HCT116 (cell line): ENCODE measurements at regions not wholly inside any gene's neighbourhood (a gene's known extent, or its start where the extent isn't known, plus 50 kb on each side); places are given as distances from the start of the nearest gene placed in this dataset.

Experiments
- ATAC-seq: fragments of 200-7000 bp; cut with Tn5 transposase; 2 replicates; pipeline ENCODE4 v1.9.1; 2020; ENCODE audit warnings: mild to moderate bottlenecking, moderate library complexity
- BruUV-seq: library from RNA; stranded (reverse); fragments of 400-500 nt; replicated peaks from 2 replicates; lab custom pipeline; 2021; lab: Mats Ljungman, UMichigan
- CTCF ChIA-PET: fragments of 300-600 bp; sonication (Branson Sonifier 250); formaldehyde crosslinking; loops from one replicate; lab custom pipeline; 2021; ENCODE audit warnings: antibody characterized with exemption; lab: Charles Lee
- POLR2A ChIA-PET: fragments of 300-600, 350-600 bp; sonication (Branson Sonifier 250); formaldehyde crosslinking; loops from one replicate; lab custom pipeline; 2021; ENCODE audit warnings: antibody characterized with exemption; lab: Charles Lee
- RAD21 ChIA-PET, 2 experiments: fragments of 300-600 bp; sonication (Branson Sonifier 250); formaldehyde crosslinking; loops; one replicate each; lab custom pipeline; 2023; ENCODE audit warnings: low total read pairs in 2 of 2; ENCODE audit not compliant: uncharacterized antibody in 2 of 2, unreplicated experiment in 2 of 2, low non-redundant PET in 1 of 2; lab: Charles Lee
- DNase-seq: peaks from one replicate; pipeline ENCODE4 v3.0.0-alpha.2; 2010; ENCODE audit warnings: low read depth, low spot score
- H2AFZ ChIP-seq: fragments of 200-600 bp; shearing (Covaris generic), sonication (generic); 2 replicates; pipeline ENCODE4 v1.6.1; 2017; ENCODE audit warnings: low read depth, mixed run types, mixed read lengths, antibody characterized with exemption, low read length; ENCODE audit not compliant: poor library complexity, severe bottlenecking
- H3K27ac ChIP-seq: 2 replicates; pipeline ENCODE4 v1.5.1; 2012; ENCODE audit warnings: low read depth, low read length
- H3K27me3 ChIP-seq: fragments of 200-600 bp; sonication (generic); 2 replicates; pipeline ENCODE4 v1.6.1; 2016; ENCODE audit warnings: mixed run types, low read length, mixed read lengths; ENCODE audit not compliant: insufficient read depth
- H3K36me3 ChIP-seq, 2 experiments: fragments of 200-500 bp in 1 of 2; fragments of 200-600 bp in 1 of 2; sonication (Bioruptor generic) in 1 of 2; sonication (generic) in 1 of 2; 2 replicates each; pipeline versions ENCODE4 v1.5.1 to v1.6.1; 2014 to 2016; ENCODE audit warnings: low read length in 2 of 2, inconsistent platforms in 1 of 2, mixed read lengths in 1 of 2, mixed run types in 1 of 2; ENCODE audit not compliant: insufficient read depth in 2 of 2, control insufficient read depth in 1 of 2
- H3K4me1 ChIP-seq, 2 experiments: fragments of 200-600 bp in 1 of 2; sonication (generic) in 1 of 2; 2 replicates each; pipeline versions ENCODE4 v1.5.1 to v1.6.1; 2012 to 2017; ENCODE audit warnings: low read length in 2 of 2, inconsistent platforms in 1 of 2, mild to moderate bottlenecking in 1 of 2, mixed read lengths in 1 of 2, mixed run types in 1 of 2, moderate library complexity in 1 of 2; ENCODE audit not compliant: insufficient read depth in 2 of 2, control insufficient read depth in 1 of 2
- H3K4me2 ChIP-seq: fragments of 200-600 bp; sonication (generic); 2 replicates; pipeline ENCODE4 v1.6.1; 2017; ENCODE audit warnings: mixed run types, low read length, mixed read lengths
- H3K4me3 ChIP-seq, 2 experiments: fragments of 200-600 bp in 1 of 2; sonication (generic) in 1 of 2; replicated peaks in 1 of 2; 2 replicates each; pipeline ENCODE4 v1.5.1; 2011 to 2016; ENCODE audit warnings: low read length in 2 of 2, control low read depth in 1 of 2, low read depth in 1 of 2, mild to moderate bottlenecking in 1 of 2, mixed read lengths in 1 of 2, mixed run types in 1 of 2
- H3K79me2 ChIP-seq: fragments of 200-600 bp; sonication (generic); 2 replicates; pipeline ENCODE4 v1.6.1; 2017; ENCODE audit warnings: mild to moderate bottlenecking, mixed run types, low read length, moderate library complexity, mixed read lengths; ENCODE audit not compliant: insufficient read depth
- H3K9ac ChIP-seq: fragments of 200-600 bp; sonication (generic); 2 replicates; pipeline ENCODE4 v1.6.1; 2016; ENCODE audit warnings: low read length, mixed read lengths
- H3K9me2 ChIP-seq: fragments of 200-600 bp; sonication (generic), shearing (Covaris generic); 2 replicates; pipeline ENCODE4 v1.6.1; 2017; ENCODE audit warnings: mixed run types, mild to moderate bottlenecking, moderate library complexity; ENCODE audit not compliant: insufficient read depth
- H3K9me3 ChIP-seq, 2 experiments: fragments of 200-500 bp in 1 of 2; fragments of 200-600 bp in 1 of 2; sonication (Bioruptor generic) in 1 of 2; sonication (generic) in 1 of 2; 2 replicates each; pipeline ENCODE4 v1.6.1; 2014 to 2017; ENCODE audit warnings: low read length in 2 of 2, mixed read lengths in 2 of 2, inconsistent platforms in 1 of 2, low read depth in 1 of 2, mild to moderate bottlenecking in 1 of 2, mixed run types in 1 of 2, moderate library complexity in 1 of 2; ENCODE audit not compliant: control insufficient read depth in 1 of 2, insufficient read depth in 1 of 2
- H4K20me1 ChIP-seq: fragments of 200-600 bp; sonication (generic), shearing (Covaris generic); 2 replicates; pipeline ENCODE4 v1.6.1; 2017; ENCODE audit warnings: mixed run types, mild to moderate bottlenecking, moderate library complexity; ENCODE audit not compliant: insufficient read depth
- CBX3 ChIP-seq: IDR thresholded peaks from 2 replicates; pipeline ENCODE4 v1.6.1; 2012; ENCODE audit warnings: low read depth
- CEBPB ChIP-seq: IDR thresholded peaks from 2 replicates; pipeline ENCODE4 v1.6.1; 2012; ENCODE audit warnings: low read depth
- EGR1 ChIP-seq: IDR thresholded peaks from 2 replicates; pipeline ENCODE4 v1.6.1; 2012; ENCODE audit warnings: low read depth
- ELF1 ChIP-seq: IDR thresholded peaks from 2 replicates; pipeline ENCODE4 v1.6.1; 2012; ENCODE audit warnings: low read depth, borderline replicate concordance
- EZH2 ChIP-seq: fragments of 200-600 bp; sonication (generic); IDR thresholded peaks from 2 replicates; pipeline ENCODE4 v1.6.1; 2017; ENCODE audit warnings: antibody characterized with exemption, mixed run types
- FOSL1 ChIP-seq: IDR thresholded peaks from 2 replicates; pipeline ENCODE4 v1.6.1; 2012; ENCODE audit warnings: low read depth
- JUND ChIP-seq: IDR thresholded peaks from 2 replicates; pipeline ENCODE4 v1.6.1; 2012
- POLR2A ChIP-seq: IDR thresholded peaks from 2 replicates; pipeline ENCODE4 v1.7.0; 2011; ENCODE audit warnings: borderline replicate concordance; ENCODE audit not compliant: insufficient read depth, insufficient read length; ENCODE audit errors: extremely low read depth
- POLR2AphosphoS5 ChIP-seq: IDR thresholded peaks from 2 replicates; pipeline ENCODE4 v1.6.1; 2011; ENCODE audit warnings: mild to moderate bottlenecking, low read depth, low read length, moderate library complexity
- RAD21 ChIP-seq: IDR thresholded peaks from 2 replicates; pipeline ENCODE4 v1.6.1; 2012; ENCODE audit warnings: low read depth, mild to moderate bottlenecking
- REST ChIP-seq: IDR thresholded peaks from 2 replicates; pipeline ENCODE4 v1.6.1; 2012; ENCODE audit warnings: low read depth
- SIN3A ChIP-seq: IDR thresholded peaks from 2 replicates; pipeline ENCODE4 v1.6.1; 2012; ENCODE audit warnings: low read depth
- TCF7L2 ChIP-seq: IDR thresholded peaks from 2 replicates; pipeline ENCODE4 v1.7.0; 2011; ENCODE audit warnings: borderline replicate concordance, inconsistent platforms; ENCODE audit not compliant: insufficient read depth, insufficient read length; ENCODE audit errors: extremely low read depth
- ZFX ChIP-seq: fragments of 450-650 bp; IDR thresholded peaks from 2 replicates; pipeline ENCODE4 v1.6.1; 2017
- ZNF274 ChIP-seq: fragments of 200-500 bp; sonication (Bioruptor generic); IDR thresholded peaks from 2 replicates; pipeline ENCODE4 v1.6.1; 2014; ENCODE audit warnings: mild to moderate bottlenecking, low read depth, low read length, inconsistent platforms
- intact Hi-C: fragments of 100-400 bp; cut with micrococcal nuclease; formaldehyde crosslinking; loops from 2 replicates; pipeline ENCODE4 v1.10.0; 2022

- Histone ChIP-seq H3K27me3 (no peaks in the 10 kb centered on the region), H3K36me3 (no peaks in the 10 kb centered on the region), H3K79me2 (no peaks in the 10 kb centered on the region), H4K20me1 (no peaks in the 10 kb centered on the region), H3K27ac (no peak overlapping the region), H3K9me3 (no peaks in the 10 kb centered on the region), H3K9ac (no peak overlapping the region), H3K4me3 (no peak overlapping the region), H2AFZ (no peak overlapping the region), H3K4me2 (no peak overlapping the region), H3K9me2 (no peaks in the 10 kb centered on the region), H3K4me1 (no peaks in the 10 kb centered on the region)
- intact Hi-C loops: no loop called here
- ChIA-PET RAD21 (no interaction called here), CTCF (no interaction called here), POLR2A (no interaction called here)
- DNase-seq: no peak
- no TSS peak for BruUV-seq
- ATAC-seq: no peak
- TF ChIP-seq ZNF274: no peak
- no peak for TF ChIP-seq ELF1
- no peak for TF ChIP-seq EGR1
- no peak for TF ChIP-seq RAD21
- no peak for TF ChIP-seq JUND
These were observed 68.1 kb upstream of the KLF12 start for GRCh38 chr13:74202129-74202813.

- no peak for TF ChIP-seq POLR2A
- TF ChIP-seq REST: no peak
- TF ChIP-seq SIN3A: no peak
- TF ChIP-seq EZH2: no peak
- TF ChIP-seq POLR2AphosphoS5: no peak
- TF ChIP-seq CEBPB: no peak
- TF ChIP-seq ZFX: no peak
- no peak for TF ChIP-seq TCF7L2
- TF ChIP-seq EGR1: no peak
- no peak for TF ChIP-seq FOSL1
- TF ChIP-seq CBX3: no peak
- POLR2A ChIA-PET: no interaction called here
- no peaks in the 10 kb centered on the region for H3K27me3 ChIP-seq
- H3K9ac ChIP-seq: no peak overlapping the region
- H3K4me3 ChIP-seq: no peak overlapping the region
- no peak overlapping the region for H3K4me2 ChIP-seq
- no peaks in the 10 kb centered on the region for H3K9me3 ChIP-seq
- H3K79me2 ChIP-seq: no peaks in the 10 kb centered on the region
- RAD21 ChIA-PET: no interaction called here
- no peaks in the 10 kb centered on the region for H3K4me1 ChIP-seq
- H3K9me2 ChIP-seq: no peaks in the 10 kb centered on the region
- no peaks in the 10 kb centered on the region for H4K20me1 ChIP-seq
- intact Hi-C loops: no loop called here
- DNase-seq: no peak
- CTCF ChIA-PET: no interaction called here
- H2AFZ ChIP-seq: no peak overlapping the region
- no peak for ATAC-seq
- no peaks in the 10 kb centered on the region for H3K36me3 ChIP-seq
- no TSS peak for BruUV-seq
- no peak overlapping the region for H3K27ac ChIP-seq
These were observed 67.3 kb upstream of the KLF12 start for GRCh38 chr13:74201530-74201929.
